CD1c-positive myeloid dendritic cell (primary cell): ENCODE measurements at regions not wholly inside any gene's neighbourhood (a gene's known extent, or its start where the extent isn't known, plus 50 kb on each side); places are given as distances from the start of the nearest gene placed in this dataset.
"Not testable (repeated sequence)": the region's sequence is repeated elsewhere in the genome, so short reads cannot be mapped to it uniquely, and the experiment has no call there.

Source experiments
- DNase-seq: peaks from one replicate; pipeline ENCODE4 v3.0.0-alpha.2; 2016; ENCODE audit errors: extremely low spot score

DNA sequence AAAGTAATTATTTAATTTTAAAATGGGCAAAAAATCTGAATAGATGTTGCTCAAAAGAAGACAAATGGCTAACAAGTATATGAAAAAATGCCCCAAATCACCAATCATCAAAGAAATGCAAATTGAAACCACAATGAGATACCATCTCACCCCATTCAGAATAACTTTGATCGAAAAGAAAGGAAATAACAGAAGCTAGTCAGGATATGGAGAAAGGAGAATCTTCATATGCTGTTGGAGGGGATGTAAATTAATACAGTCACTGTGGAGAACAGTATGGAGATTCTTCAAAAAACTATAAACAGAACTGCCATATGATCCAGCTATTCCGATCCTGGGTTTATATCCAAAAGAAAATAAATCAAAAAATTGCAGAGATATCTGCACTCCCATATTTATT lies 418.5 kb upstream of the RGMB start:
- DNase-seq, result no peak

DNA sequence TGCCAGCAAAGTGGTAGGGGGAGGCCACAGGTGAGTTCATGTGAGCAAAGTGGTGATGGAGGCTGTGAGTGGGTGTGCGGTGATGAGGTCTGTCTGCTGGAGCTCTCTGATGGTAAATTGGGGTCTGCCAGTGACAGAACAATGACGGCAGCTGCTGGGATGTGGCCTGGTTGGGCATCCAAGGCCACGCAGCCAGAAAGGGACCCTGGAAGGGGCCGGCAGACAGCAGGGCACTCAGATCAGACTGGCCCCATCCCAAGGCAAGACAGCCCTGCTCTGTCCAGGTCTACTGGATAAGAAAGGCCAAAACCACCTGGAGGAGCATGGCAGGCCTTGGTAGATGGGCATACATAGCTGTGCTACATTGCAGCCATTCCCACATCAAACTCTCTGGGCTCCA lies 412.9 kb upstream of the RGMB start:
- DNase-seq, result no peak

DNA sequence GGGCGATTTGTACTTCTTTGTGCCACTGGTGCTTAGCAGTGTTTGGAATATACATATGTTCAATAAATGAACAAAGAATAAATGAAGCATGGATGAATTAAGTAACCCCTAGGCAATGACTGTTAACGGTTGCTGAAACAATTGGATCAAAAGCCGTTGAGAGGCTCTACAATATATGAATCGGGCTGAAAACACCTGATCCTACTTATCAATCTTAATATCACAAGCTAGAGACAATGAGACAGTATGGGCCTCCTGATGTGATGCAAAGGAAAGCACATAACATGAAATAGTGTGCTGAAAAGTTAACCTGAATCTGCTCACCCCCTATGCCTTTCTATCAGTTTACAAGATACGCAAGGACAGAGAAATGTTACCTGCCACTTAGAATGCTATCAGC lies 410.3 kb upstream of the RGMB start:
- no peak for DNase-seq

DNA sequence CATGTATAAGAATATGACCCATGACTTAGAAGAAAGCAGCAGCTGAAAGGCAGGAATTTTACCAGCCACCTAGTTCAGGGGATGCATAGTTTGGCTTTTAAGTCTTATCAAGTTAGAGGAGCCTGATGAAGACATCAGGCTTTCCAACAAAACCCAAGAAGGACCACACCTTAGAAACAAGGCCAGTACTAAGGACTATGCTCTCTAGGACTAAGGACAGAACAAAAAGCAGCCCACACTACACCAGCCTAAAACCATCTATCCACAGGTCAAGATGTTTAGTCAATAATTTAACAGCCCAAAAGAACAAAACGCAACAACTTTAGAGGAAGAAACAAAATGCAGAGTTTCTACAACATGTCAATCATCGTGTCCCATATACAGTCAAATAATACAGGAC lies 408.9 kb upstream of the RGMB start:
- no peak for DNase-seq

DNA sequence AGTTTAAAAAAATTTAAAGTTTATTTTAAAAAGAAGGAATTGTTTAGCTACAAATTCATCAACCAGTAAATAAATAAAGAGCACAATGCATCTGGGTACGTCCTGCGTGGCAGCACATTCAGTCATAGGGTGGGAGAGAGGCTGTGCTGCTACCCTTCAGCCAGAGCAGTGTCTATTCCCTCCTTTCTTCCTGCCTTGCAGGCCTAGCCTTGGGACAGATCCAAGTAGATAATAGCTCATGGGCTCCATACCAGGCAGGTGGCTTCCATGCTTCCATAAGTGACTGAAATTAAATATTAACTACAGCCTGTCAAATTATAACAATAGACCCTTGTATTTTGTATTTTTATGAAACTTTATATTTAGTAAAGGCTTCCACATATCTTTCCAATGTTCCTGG lies 408.3 kb upstream of the RGMB start:
- DNase-seq, result no peak

DNA sequence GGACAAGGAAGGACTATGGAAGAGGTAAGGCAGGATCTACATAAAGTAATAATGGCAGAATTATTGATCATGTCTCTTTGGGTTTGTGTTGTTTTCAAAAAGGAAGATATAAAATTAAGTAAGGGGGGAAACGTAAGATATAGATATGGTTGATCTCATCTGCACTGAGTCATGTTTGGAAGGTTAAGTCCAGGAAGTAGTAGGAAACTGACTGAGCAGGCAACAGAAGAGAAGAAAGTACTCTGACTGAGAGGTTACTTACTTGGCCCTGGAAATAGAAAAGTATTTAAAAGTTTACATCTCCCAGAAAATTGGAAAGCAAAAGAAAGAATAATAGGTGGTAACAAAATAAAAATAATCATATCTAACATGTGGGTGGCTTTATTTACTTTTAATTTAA lies 405.3 kb upstream of the RGMB start:
- no peak for DNase-seq

DNA sequence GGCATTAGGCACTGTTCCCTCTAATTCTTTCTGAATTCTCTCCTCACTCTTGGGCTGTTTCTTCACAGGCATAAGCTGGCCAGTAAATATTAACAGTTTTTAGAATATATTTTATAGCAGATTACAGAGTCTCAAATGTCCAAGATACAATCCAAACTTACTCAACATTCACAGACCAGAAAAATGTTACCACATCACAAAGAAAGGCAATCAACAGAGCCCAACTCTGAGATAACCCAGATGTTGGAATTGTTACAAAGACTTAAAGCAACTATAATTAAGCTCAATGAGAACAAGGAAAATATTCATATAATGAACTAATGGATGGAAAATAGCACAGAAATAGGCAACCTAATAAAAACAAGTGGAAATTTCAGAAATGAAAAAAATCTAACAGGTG lies 401.1 kb upstream of the RGMB start:
- DNase-seq, result no peak

DNA sequence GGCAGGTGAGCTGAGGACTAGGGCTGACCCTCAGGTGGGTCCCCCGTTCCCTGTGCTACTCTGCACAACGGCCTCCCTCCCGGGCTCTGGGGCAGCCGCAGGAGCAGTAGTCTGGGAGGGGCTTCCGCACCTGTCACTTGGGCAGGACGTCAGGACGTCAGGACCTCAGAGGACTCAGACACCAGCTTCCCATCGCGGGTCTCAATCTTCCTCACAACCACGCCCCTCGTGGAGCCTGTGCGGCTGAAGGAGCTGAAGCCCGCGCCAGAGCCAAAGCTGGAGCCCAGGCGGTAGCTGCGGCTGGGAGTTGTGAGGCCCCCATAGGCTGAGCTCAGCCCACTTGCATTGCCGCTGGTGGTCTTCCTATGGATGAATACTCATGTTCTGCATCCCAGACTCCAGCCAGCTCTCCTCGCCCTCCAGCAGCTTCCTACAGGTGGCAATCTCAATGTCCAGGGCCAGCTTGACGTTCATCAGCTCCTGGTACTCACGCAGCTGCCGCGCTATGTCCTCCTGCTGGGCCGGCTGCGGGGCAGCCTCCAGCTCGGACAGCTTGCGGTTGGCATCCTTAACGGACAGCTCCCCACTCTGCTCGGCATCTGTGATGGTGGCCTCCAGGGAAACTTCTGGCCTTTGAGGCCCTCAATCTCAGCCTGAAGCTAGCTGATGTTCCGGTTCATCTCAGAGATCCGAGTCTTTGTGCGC lies 381.4 kb upstream of the RGMB start:
- no peak for DNase-seq

DNA sequence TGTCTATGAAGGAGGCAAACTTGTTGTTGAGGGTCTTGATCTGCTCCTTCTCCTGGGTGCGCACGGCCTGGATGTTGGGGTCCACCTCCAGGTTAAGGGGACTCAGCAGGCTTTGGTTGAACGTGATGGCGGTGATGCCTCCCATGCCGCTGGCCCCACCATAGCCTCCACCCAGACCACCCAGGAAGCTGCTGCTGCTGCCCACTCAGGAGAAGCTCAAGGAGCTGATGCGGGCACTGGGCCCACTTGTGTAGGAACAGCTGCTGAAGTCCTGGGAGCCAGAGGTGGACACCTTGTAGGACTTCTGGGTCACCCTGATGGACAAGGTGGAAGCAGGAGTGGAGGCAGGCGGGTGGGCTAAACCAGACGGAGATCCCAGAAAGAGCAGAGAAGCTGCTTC lies 380.3 kb upstream of the RGMB start:
- DNase-seq, result not testable (repeated sequence)

DNA sequence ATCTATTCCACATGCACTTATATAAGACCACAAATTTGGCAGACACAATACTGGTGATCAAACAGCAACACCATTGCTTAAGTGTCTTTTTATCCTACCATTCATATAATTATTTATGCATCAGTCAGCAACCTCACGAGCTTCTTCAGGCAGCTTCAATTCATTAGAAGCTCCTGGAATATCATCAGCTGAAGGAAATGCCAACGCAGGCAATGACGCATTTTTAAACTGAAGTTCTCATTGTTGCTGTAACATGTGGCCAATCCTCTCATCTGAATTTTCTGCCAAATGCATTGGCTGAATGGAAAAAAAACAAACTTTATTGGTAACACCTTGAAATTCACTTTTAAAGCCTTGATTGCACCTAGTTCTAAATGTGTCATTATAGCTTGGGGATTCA lies 376.4 kb upstream of the RGMB start:
- no peak for DNase-seq

DNA sequence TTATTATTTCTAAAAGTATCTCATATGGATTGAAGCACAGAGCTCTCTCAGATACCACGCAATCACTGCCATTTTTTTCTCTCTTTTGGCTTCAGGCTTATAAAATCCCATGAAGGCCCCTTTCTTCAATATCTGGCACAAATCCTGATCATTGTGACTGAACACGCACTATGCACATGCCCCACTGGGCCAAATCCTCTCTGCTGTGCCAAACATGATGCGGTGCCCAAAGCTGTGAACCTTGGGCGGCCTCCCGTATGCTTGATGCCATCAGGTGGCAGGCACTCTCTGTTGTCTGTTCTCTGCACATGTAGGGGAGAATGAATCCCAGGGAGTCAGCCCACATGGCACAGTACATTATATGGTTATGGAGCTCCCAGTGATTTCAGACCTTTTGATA lies 375.0 kb upstream of the RGMB start:
- DNase-seq, result no peak

DNA sequence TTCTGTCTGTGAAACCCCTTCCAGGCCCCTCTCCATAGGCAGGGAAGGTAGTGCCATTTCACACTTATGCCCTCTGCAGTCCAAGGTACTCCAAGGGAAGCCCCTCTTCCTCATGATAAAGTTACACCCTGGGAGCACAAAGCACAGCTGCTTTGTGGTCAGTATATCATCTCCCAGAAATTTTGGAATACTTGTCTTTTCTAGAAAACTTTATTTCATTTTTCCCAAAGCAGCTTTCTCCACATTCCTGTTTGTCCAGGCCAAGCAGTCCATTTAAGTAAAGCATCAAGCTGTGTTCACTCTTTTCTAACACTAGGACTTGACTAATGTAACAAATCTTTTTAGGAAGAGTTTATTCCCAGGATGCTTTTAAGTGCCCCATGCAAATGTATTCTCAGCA lies 371.8 kb upstream of the RGMB start:
- DNase-seq, result no peak

DNA sequence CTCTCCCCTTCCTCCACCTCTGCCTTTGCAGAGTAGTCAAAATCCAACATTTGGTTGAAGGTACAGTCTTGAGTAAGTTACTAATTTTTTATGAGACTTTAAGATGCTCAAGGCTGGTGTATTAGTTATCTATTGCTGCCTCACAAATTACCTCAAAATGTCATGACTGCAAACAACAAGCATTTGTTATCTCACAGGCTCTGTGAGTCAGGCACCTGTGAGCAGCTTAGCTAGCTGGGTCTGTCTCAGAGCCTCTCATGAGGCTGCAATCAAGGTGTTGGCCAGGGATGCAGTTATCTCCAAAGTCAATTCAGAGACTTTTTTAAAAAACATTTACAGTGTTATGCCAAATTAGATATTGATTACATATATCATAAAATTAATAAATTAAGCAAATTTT lies 371.3 kb upstream of the RGMB start:
- no peak for DNase-seq

DNA sequence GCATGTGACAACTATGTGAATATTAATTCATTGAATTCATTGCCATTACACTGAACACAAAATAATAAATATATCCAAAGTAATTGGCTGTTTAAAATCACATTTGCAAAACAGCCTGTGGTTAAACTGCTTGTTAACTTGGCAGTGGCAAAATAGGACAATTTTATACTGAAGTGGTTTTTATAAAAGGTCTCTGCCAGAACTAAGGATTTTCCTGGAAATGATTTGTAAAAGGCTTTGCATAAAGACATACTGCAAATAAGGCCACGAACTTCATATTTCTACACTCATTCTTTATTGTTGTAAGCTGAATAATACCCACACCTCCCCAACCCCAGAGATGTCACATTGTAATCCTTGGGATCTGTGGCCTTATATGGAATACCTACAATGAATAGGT lies 370.3 kb upstream of the RGMB start:
- DNase-seq, result no peak

DNA sequence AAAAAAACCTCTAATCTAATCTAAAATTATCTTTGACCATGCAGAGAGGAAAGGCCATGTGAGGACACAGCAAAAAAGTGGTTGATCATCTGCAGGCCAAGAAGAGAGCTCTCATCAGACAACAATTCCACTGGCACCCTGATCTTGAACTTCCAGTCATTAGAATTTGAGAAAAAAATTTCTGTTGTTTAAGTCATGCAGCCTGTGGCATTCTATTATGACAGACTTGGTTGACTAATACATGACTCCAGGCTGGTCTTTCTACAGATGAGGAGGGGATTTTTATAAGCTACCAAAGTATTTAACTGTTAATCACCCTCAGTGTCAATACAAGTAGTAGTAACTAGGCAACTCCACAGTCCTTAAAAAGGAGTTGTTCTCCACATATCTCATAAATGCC lies 358.5 kb upstream of the RGMB start:
- no peak for DNase-seq

DNA sequence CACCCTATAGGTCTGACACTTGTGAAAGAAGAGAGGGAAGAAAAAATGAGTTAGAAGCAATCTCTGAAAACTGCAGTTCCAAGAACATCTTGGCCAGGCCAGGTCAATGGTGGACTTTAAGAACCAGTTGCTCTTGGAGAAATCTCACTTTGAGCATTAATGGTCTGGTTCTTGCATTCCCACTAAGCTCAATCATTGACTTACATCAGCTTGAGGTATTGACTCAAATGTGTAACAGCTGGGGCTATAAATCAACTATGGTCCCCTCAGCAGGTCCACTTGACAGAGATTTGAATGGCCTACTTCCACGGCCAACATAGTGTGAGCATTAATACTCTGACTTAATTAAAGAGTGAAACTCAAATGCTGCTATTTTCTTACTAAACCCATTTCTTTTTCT lies 357.8 kb upstream of the RGMB start:
- no peak for DNase-seq

DNA sequence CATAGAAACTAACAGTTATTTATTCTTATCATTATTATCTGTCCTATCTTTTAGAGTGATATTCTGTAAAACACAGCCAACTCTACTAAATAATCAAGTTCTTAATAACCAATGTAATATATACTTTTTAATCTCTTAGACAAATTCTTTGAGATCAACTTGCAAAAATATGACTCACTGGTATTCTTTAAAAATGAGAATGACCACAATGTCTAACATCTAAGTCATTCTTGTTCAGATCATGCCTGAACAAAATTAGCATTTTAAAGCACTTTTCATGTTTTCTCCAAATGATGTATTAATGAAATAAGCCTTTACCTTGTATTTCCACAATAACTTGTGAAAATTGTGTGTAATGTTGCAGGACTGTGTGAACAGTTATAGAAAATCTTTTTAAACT lies 356.9 kb upstream of the RGMB start:
- no peak for DNase-seq

DNA sequence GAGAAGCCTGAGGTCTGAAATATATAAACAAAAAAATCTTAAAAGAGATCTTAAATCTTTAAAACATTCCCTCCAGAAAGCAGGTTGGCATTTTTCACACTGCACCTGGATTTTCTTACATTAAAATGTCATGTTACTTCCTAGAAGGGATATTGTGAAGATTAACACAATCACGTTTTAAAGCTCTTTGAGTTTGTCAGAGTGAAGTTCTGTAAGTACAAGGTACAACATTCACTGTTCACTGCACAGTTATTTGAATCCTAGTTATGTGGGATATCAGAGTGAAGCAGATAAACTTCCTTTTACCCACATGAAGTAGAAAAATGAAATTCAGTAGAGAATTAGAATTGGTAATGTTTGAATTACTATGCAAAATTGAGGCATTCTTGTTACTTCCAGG lies 353.6 kb upstream of the RGMB start:
- DNase-seq, result no peak

DNA sequence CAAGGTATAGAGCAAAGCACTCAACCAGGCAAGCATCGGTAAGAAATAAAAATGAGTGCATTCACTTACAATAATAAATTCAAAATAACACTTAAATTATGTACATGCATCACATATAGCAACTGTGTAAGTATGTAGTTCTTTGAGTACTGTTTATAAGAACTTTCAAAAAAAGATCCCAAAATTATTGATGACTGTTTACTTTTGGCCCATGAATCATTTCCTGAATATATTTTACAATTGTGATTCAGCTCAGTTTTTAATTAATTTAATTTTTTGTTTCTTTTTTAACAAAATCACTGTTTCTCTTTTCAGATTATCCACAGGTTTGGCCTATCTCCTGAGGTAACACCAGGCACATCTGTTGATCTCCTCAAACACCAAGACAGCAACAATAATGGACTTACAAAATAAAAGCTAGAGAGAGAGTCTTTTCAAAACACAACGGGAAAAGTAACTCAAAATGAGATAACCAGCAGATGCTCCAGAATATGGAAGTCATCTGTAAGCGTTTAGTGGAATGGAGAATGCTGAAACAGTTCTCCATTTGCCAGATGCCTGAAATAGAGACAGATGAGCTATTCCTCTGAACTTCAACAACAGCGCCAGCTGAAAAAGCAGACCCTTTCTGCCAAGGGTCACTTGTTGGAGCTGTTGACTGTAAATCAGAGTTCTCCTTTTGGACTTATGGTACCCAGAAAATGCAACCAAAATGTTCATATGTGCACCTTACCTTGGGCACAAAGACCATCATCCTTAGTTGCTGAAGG lies 348.6 kb upstream of the RGMB start:
- no peak for DNase-seq

DNA sequence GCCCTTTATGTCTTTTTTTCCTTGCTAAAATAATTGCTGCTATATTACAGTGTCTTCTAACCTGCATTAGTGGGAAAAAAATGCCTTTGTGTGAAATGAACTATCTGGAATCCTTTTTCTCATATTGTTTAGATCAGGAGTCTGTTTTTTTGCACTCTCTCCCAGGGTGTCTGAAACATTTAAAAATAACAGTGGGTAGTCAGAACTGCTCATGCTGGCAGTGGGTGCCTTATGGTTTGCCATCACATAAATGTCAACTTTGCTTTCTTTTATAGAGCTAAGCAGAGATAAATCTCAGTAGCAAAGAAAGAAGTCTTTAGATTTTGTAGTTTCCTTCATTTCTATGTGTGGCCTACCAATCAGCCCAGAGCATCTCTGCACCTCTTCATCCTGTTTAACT lies 347.8 kb upstream of the RGMB start:
- no peak for DNase-seq

DNA sequence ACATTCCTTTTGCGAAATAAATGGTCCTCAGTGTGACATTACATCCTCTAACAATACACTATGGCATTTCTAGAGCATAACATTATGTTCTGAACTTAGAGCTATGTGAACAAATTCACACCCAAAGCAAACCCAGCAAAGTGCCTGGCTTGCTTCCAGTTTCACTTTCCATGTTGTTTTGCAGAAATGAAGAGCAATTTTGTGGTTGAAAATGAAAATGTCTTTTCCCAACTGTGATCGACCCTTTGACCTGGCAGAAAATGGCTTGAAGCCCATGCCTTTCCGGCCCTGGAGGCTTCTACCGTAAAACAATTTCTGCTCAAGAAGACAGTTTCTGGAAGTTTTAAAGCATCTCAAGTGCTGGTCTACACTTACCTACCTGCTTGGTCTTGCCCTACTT lies 344.7 kb upstream of the RGMB start:
- no peak for DNase-seq

DNA sequence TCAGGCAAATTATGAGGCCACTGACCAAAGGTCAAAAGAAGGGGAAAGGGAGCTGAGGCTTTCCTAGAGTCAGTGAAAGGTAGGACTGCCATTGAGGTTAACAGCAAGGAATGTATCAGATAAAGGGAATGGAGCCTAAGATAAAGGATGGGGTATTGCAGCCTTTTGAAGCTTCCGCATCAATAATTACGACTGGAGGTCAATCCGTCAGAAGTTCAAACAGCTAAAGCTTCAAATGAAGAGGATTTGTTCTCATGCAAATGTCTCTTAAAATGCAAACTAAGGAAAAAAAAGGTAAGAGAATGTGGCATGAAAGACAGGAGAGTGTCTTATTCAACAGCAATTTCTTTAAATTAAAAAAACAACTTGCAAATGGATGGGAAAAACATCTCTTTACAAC lies 341.1 kb upstream of the RGMB start:
- DNase-seq, result no peak

DNA sequence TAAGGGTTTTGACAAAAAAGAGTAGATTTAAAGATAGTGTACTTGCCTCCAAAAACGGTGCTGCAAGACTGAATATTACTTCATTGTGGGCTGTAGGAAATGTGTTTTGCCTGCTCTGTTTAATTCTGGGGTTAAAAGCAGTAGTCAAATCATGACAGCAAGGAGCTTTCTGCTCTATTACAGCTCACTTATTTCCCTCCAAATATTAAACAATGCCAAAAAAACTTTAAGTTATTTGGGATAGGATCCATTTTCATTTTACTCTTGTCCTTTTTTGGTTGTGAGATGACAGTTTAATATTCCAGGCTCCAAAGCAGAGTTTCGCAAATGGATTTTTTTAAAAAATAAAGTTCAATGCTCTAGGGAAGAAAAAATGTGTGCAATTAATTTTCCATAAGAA lies 340.4 kb upstream of the RGMB start:
- DNase-seq, result no peak

DNA sequence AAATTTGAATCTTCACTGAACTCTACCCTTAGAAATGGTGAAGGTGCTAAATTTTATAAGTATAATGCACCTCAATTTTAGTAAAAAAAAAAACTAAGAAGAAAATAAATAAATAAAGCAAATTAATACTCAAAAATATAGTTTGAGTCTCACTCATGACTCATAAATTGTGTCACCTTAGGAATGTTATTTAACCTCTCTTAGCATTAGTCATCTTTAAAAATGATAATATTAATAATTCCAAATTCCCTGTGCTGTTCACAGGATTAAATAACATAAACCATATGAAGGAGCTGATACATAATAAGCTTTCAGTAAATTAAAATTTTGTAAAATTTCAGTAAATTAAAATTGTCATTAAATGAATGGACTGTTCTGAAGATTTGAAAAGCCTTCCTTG lies 339.8 kb upstream of the RGMB start:
- no peak for DNase-seq
